GM12878 (cell line): ENCODE measurements at regions not wholly inside any gene's neighbourhood (a gene's known extent, or its start where the extent isn't known, plus 50 kb on each side); places are given as distances from the start of the nearest gene placed in this dataset.

ENCODE experiments used
- ATAC-seq: fragments of 200-7000 bp; cut with Tn5 transposase; 3 replicates; pipeline ENCODE4 v1.9.1; 2020; ENCODE audit warnings: mild to moderate bottlenecking, moderate library complexity
- BruUV-seq: library from RNA; stranded (reverse); fragments of 400-500 nt; replicated peaks from 2 replicates; lab custom pipeline; 2021; lab: Mats Ljungman, UMichigan
- CTCF ChIA-PET: fragments of 300-600 bp; sonication (Branson Sonifier 250); formaldehyde crosslinking; extraction: SDS; loops from one replicate; lab custom pipeline; 2021; ENCODE audit warnings: inconsistent platforms; lab: Yijun Ruan, JAX
- POLR2A ChIA-PET: fragments of 350-600 bp; formaldehyde crosslinking; extraction: SDS; loops from one replicate; lab custom pipeline; 2021; ENCODE audit warnings: inconsistent platforms; lab: Charles Lee
- RAD21 ChIA-PET: fragments of 300-600 bp; sonication (Branson Sonifier 250); formaldehyde crosslinking; loops from one replicate; lab custom pipeline; 2023; ENCODE audit warnings: antibody characterized with exemption; ENCODE audit not compliant: unreplicated experiment; lab: Charles Lee
- SMC1A ChIA-PET: fragments of 300-600 bp; sonication (Branson Sonifier 250); formaldehyde crosslinking; loops from one replicate; lab custom pipeline; 2023; ENCODE audit not compliant: unreplicated experiment, uncharacterized antibody; lab: Charles Lee
- DNase-seq: peaks from one replicate; pipeline ENCODE4 v3.0.0-alpha.2; 2011; ENCODE audit warnings: low read depth, low spot score
- FAIRE-seq: peaks from 3 replicates; lab custom pipeline; 2011; peaks lifted over from hg19 to GRCh38; lab: Jason Lieb, UNC
- H2AFZ ChIP-seq: 2 replicates; pipeline ENCODE4 v1.6.0; 2011; ENCODE audit warnings: low read depth, low read length, control low read depth; ENCODE audit not compliant: control insufficient read depth
- H3K27ac ChIP-seq: 2 replicates; pipeline ENCODE4 v1.5.1; 2011; ENCODE audit warnings: control low read depth; ENCODE audit not compliant: control insufficient read depth, insufficient read depth
- H3K27me3 ChIP-seq, 2 experiments: replicated peaks in 1 of 2; 2 replicates each; pipeline versions ENCODE4 v1.6.0 to v1.6.1; 2011; ENCODE audit warnings: low read length in 1 of 2; ENCODE audit not compliant: control insufficient read depth in 2 of 2, insufficient read depth in 2 of 2
- H3K36me3 ChIP-seq, 2 experiments: 2 replicates each; pipeline ENCODE4 v1.5.1; 2011; ENCODE audit warnings: low read length in 1 of 2; ENCODE audit not compliant: control insufficient read depth in 2 of 2, insufficient read depth in 2 of 2
- H3K4me1 ChIP-seq: 2 replicates; pipeline ENCODE4 v1.6.1; 2011; ENCODE audit warnings: mild to moderate bottlenecking, low read length, moderate library complexity, mixed read lengths; ENCODE audit not compliant: control insufficient read depth, insufficient read depth
- H3K4me2 ChIP-seq: 2 replicates; pipeline ENCODE4 v1.6.0; 2011; ENCODE audit warnings: control low read depth; ENCODE audit not compliant: control insufficient read depth, insufficient read depth
- H3K4me3 ChIP-seq: fragments of 200-600 bp; sonication (generic); 2 replicates; pipeline ENCODE4 v1.5.1; 2016
- H3K79me2 ChIP-seq: 2 replicates; pipeline ENCODE4 v1.6.0; 2011; ENCODE audit warnings: low read length; ENCODE audit not compliant: control insufficient read depth, insufficient read depth
- H3K9ac ChIP-seq: 2 replicates; pipeline ENCODE4 v1.8.0; 2011; ENCODE audit warnings: low read length, control low read depth, mixed read lengths; ENCODE audit not compliant: control insufficient read depth, insufficient read depth
- H3K9me3 ChIP-seq: replicated peaks from 3 replicates; pipeline ENCODE4 v1.5.1; 2011; ENCODE audit warnings: mild to moderate bottlenecking, low read length; ENCODE audit not compliant: control insufficient read depth, insufficient read depth
- H4K20me1 ChIP-seq: 2 replicates; pipeline ENCODE4 v1.6.0; 2011; ENCODE audit not compliant: control insufficient read depth, insufficient read depth
- BHLHE40 ChIP-seq, 2 experiments: fragments of 450-650 bp in 1 of 2; IDR thresholded peaks; 2 replicates each; pipeline ENCODE4 v1.6.1; 2011 to 2017; ENCODE audit warnings: low read depth in 2 of 2, borderline replicate concordance in 1 of 2, improper control_type of control experiment in 1 of 2, low read length in 1 of 2, mild to moderate bottlenecking in 1 of 2
- CHD2 ChIP-seq: IDR thresholded peaks from 2 replicates; pipeline ENCODE4 v1.6.1; 2011; ENCODE audit warnings: low read depth, low read length, improper control_type of control experiment, borderline replicate concordance
- IKZF1 ChIP-seq: fragments of 450-650 bp; conservative IDR thresholded peaks from 2 replicates; pipeline ENCODE4 v1.6.1; 2017; ENCODE audit warnings: antibody characterized with exemption, mild to moderate bottlenecking
- PBX3 ChIP-seq: IDR thresholded peaks from 2 replicates; pipeline ENCODE4 v1.6.1; 2011; ENCODE audit warnings: mild to moderate bottlenecking, low read depth, low read length, moderate library complexity; ENCODE audit not compliant: insufficient replicate concordance
- RFX5 ChIP-seq: IDR thresholded peaks from 2 replicates; pipeline ENCODE4 v1.6.1; 2011; ENCODE audit warnings: low read depth, low read length, improper control_type of control experiment
- SIN3A ChIP-seq: IDR thresholded peaks from 2 replicates; pipeline ENCODE4 v1.6.1; 2012; ENCODE audit warnings: low read depth, low read length, improper control_type of control experiment
- SMARCA5 ChIP-seq: fragments of 450-650 bp; IDR thresholded peaks from 2 replicates; pipeline ENCODE4 v1.6.1; 2017; ENCODE audit warnings: mild to moderate bottlenecking
- SMC3 ChIP-seq: IDR thresholded peaks from 2 replicates; pipeline ENCODE4 v1.6.1; 2011; ENCODE audit warnings: low read length, improper control_type of control experiment, borderline replicate concordance
- SPI1 ChIP-seq: IDR thresholded peaks from 2 replicates; pipeline ENCODE4 v1.6.1; 2011; ENCODE audit warnings: low read depth, mild to moderate bottlenecking, low read length, moderate library complexity, borderline replicate concordance; ENCODE audit not compliant: insufficient read depth
- SUZ12 ChIP-seq: fragments of 200-600 bp; sonication (generic); IDR thresholded peaks from one replicate; pipeline ENCODE4 v1.6.1; 2018; ENCODE audit warnings: antibody characterized with exemption, mild to moderate bottlenecking; ENCODE audit not compliant: unreplicated experiment
- TAF1 ChIP-seq: IDR thresholded peaks from 2 replicates; pipeline ENCODE4 v1.6.1; 2011; ENCODE audit warnings: mild to moderate bottlenecking, low read depth, low read length, borderline replicate concordance
- TCF7 ChIP-seq: IDR thresholded peaks from 2 replicates; pipeline ENCODE4 v1.6.1; 2014; ENCODE audit warnings: antibody characterized with exemption, borderline replicate concordance
- WGBS: methylation state at CpG from one replicate; pipeline ENCODE4 v1.1.6; 2016; ENCODE audit warnings: low lambda C conversion rate; ENCODE audit not compliant: insufficient replicate concordance, insufficient coverage; ENCODE audit errors: missing lambda C conversion rate; 5-methylcytosine and 5-hydroxymethylcytosine counted together
- in situ Hi-C: fragments of 300-500 bp; cut with MboI; formaldehyde crosslinking; loops from 9 replicates; pipeline ENCODE4 v1.14.3; 2018; ENCODE audit warnings: mixed read lengths
- intact Hi-C: fragments of 100-400 bp; cut with micrococcal nuclease; formaldehyde crosslinking; loops from one replicate; pipeline ENCODE4 v1.14.2; 2022; ENCODE audit not compliant: unreplicated experiment
- TF ChIP-seq, protein P1 (sequence below): fragments of 450-650 bp; IDR thresholded peaks from 2 replicates; pipeline ENCODE4 v1.6.1; 2016; ENCODE audit warnings: mild to moderate bottlenecking
- TF ChIP-seq, protein P2 (sequence below): fragments of 450-650 bp; IDR thresholded peaks from 2 replicates; pipeline ENCODE4 v1.6.1; 2016; ENCODE audit warnings: mild to moderate bottlenecking

DNA sequence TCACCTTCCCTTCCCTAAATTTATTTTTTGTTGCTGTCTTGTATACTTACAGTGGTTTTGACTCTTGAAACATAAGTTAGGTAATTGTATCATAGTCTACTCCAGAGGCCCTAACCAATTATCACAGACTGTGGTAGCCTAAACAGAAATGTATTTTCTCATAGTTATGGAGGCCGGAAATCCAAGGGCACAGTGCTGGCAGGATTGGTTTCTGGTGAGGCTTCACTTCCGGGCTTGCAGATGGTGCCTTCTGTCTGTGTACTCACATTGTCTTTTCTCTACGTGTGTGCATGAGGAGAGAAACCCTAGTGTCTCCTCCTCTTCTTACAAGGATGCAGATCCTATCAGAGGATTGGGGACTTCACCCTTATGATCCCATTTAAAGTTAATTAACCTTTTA, 290.2 kb upstream of the KCNMB2 start:
- Histone ChIP-seq H3K27me3 (no peaks in the 10 kb centered on the region), H3K9ac (no peak overlapping the region), H3K4me3 (no peak overlapping the region), H3K27ac (no peak overlapping the region), H4K20me1 (no peaks in the 10 kb centered on the region), H2AFZ (no peak overlapping the region), H3K79me2 (no peaks in the 10 kb centered on the region), H3K4me1 (no peaks in the 10 kb centered on the region), H3K4me2 (no peak overlapping the region), H3K9me3 (no peaks in the 10 kb centered on the region), H3K36me3 (no peaks in the 10 kb centered on the region)
- SMC1A ChIA-PET: interaction anchor here (0.7 kb wide), 1 partner anchor 353 kb away, joined by 3 read pairs; no protein-coding TSS in a partner anchor
- POLR2A ChIA-PET: no interaction called here
- CTCF ChIA-PET: interaction anchor here (0.5 kb wide), 1 partner anchor 130 kb away, joined by 3 read pairs; no protein-coding TSS in a partner anchor
- BruUV-seq: no TSS peak
- 12% methylated on average over 3 of the region's 3 CpGs for WGBS
- ATAC-seq (no peak; the same call in 2 of the 3 replicates), DNase-seq (no peak), FAIRE-seq (no peak)
- RAD21 ChIA-PET: no interaction called here
- in situ Hi-C loops: no loop called here
- TF ChIP-seq TAF1: no peak
- TF ChIP-seq BHLHE40 (IDR thresholded peaks at IDR 0.05; ENCODE audit: borderline replicate concordance in 1 of 2, low read depth in 2 of 2, low read length in 1 of 2): no peak
- TF ChIP-seq RFX5: no peak
- no peak for TF ChIP-seq SPI1
- TF ChIP-seq, protein P1, sequence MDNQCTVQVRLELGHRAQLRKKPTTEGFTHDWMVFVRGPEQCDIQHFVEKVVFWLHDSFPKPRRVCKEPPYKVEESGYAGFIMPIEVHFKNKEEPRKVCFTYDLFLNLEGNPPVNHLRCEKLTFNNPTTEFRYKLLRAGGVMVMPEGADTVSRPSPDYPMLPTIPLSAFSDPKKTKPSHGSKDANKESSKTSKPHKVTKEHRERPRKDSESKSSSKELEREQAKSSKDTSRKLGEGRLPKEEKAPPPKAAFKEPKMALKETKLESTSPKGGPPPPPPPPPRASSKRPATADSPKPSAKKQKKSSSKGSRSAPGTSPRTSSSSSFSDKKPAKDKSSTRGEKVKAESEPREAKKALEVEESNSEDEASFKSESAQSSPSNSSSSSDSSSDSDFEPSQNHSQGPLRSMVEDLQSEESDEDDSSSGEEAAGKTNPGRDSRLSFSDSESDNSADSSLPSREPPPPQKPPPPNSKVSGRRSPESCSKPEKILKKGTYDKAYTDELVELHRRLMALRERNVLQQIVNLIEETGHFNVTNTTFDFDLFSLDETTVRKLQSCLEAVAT: no peak
- TF ChIP-seq SIN3A: no peak
- no peak for TF ChIP-seq IKZF1
- no peak for TF ChIP-seq SMARCA5
- TF ChIP-seq, protein P2, sequence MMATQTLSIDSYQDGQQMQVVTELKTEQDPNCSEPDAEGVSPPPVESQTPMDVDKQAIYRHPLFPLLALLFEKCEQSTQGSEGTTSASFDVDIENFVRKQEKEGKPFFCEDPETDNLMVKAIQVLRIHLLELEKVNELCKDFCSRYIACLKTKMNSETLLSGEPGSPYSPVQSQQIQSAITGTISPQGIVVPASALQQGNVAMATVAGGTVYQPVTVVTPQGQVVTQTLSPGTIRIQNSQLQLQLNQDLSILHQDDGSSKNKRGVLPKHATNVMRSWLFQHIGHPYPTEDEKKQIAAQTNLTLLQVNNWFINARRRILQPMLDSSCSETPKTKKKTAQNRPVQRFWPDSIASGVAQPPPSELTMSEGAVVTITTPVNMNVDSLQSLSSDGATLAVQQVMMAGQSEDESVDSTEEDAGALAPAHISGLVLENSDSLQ: no peak
- TF ChIP-seq PBX3: no peak
- no peak for TF ChIP-seq SUZ12
- no peak for TF ChIP-seq TCF7
- TF ChIP-seq CHD2: no peak
- TF ChIP-seq SMC3: no peak
- intact Hi-C loops: no loop called here
